CD8-positive, alpha-beta memory T cell (primary cell): ENCODE measurements at regions not wholly inside any gene's neighbourhood (a gene's known extent, or its start where the extent isn't known, plus 50 kb on each side); places are given as distances from the start of the nearest gene placed in this dataset.

ENCODE experiments used
- CTCF ChIA-PET: fragments of 350-600 bp; sonication (Branson Sonifier 250); formaldehyde crosslinking; loops from one replicate; lab custom pipeline; 2021; ENCODE audit warnings: antibody characterized with exemption; lab: Charles Lee
- POLR2A ChIA-PET: fragments of 350-600 bp; sonication (Branson Sonifier 250); formaldehyde crosslinking; loops from one replicate; lab custom pipeline; 2021; ENCODE audit warnings: antibody characterized with exemption; lab: Charles Lee
- DNase-seq, 5 donors: peaks; one replicate each; pipeline versions ENCODE4 v3.0.0 to v3.0.0-alpha.2; 2020 to 2022; ENCODE audit warnings: mixed read lengths in 1 of 5
- H3K27ac ChIP-seq: one replicate; pipeline ENCODE4 v1.7.0; 2013; ENCODE audit warnings: low read depth, mild to moderate bottlenecking, low read length, moderate library complexity
- H3K27me3 ChIP-seq: 2 replicates; pipeline ENCODE4 v1.7.0; 2013; ENCODE audit warnings: low read length, mild to moderate bottlenecking; ENCODE audit not compliant: insufficient read depth, poor library complexity, severe bottlenecking
- H3K36me3 ChIP-seq: 2 replicates; pipeline ENCODE4 v1.7.0; 2013; ENCODE audit warnings: mild to moderate bottlenecking, low read length, moderate library complexity; ENCODE audit not compliant: insufficient read depth
- H3K4me1 ChIP-seq: 2 replicates; pipeline ENCODE4 v1.7.0; 2013; ENCODE audit warnings: mild to moderate bottlenecking, low read length, moderate library complexity; ENCODE audit not compliant: insufficient read depth
- H3K4me3 ChIP-seq: 2 replicates; pipeline ENCODE4 v1.7.0; 2013; ENCODE audit warnings: mild to moderate bottlenecking, low read length
- H3K9me3 ChIP-seq: 2 replicates; pipeline ENCODE4 v1.7.0; 2013; ENCODE audit warnings: mild to moderate bottlenecking, low read length
- H3K27ac Mint-ChIP-seq, 8 donors: one replicate each; pipeline ENCODE4 v1.8.0; 2020 to 2021; ENCODE audit warnings: mixed read lengths in 8 of 8, mild to moderate bottlenecking in 6 of 8, inconsistent platforms in 3 of 8, moderate library complexity in 3 of 8
- H3K27me3 Mint-ChIP-seq, 2 donors: one replicate each; pipeline ENCODE4 v1.8.0; 2020 to 2021; ENCODE audit warnings: mixed read lengths in 2 of 2, mild to moderate bottlenecking in 1 of 2, moderate library complexity in 1 of 2
- H3K36me3 Mint-ChIP-seq, 3 donors: one replicate each; pipeline ENCODE4 v1.8.0; 2020 to 2021; ENCODE audit warnings: mixed read lengths in 3 of 3, inconsistent platforms in 1 of 3, mild to moderate bottlenecking in 1 of 3
- H3K4me1 Mint-ChIP-seq, 3 donors: one replicate each; pipeline ENCODE4 v1.8.0; 2020 to 2021; ENCODE audit warnings: mixed read lengths in 3 of 3, inconsistent platforms in 1 of 3, mild to moderate bottlenecking in 1 of 3
- H3K4me3 Mint-ChIP-seq, 7 donors: one replicate each; pipeline ENCODE4 v1.8.0; 2020 to 2021; ENCODE audit warnings: mixed read lengths in 7 of 7, mild to moderate bottlenecking in 6 of 7, moderate library complexity in 4 of 7, inconsistent platforms in 2 of 7
- H3K9me3 Mint-ChIP-seq, 5 donors: one replicate each; pipeline ENCODE4 v1.8.0; 2020 to 2022; ENCODE audit warnings: mixed read lengths in 5 of 5, mild to moderate bottlenecking in 3 of 5, moderate library complexity in 2 of 5, inconsistent platforms in 1 of 5

- no peaks in the 10 kb centered on the region for H3K9me3 ChIP-seq
- Mint-ChIP-seq H3K27ac (no peak overlapping the region), H3K9me3 (no peaks in the 10 kb centered on the region), H3K4me3 (no peak overlapping the region), H3K36me3 (no peaks in the 10 kb centered on the region), H3K4me1 (no peaks in the 10 kb centered on the region), H3K27me3 (peaks cover 33 to 45% of the 10 kb centered on the region in 2 donors)
- no peaks in the 10 kb centered on the region for H3K27me3 ChIP-seq
- no peak overlapping the region for H3K4me3 ChIP-seq
- ChIA-PET POLR2A (no interaction called here), CTCF (no interaction called here)
- H3K27ac ChIP-seq = no peak overlapping the region
- no peaks in the 10 kb centered on the region for H3K4me1 ChIP-seq
- H3K36me3 ChIP-seq = no peaks in the 10 kb centered on the region
- no peak for DNase-seq
These were observed 145.5 kb downstream of the ACKR3 start for GRCh38 chr2:236715077-236715476.

GRCh38 chr2:236715491-236715961 lies 145.9 kb downstream of the ACKR3 start:
- no peaks in the 10 kb centered on the region for H3K36me3 Mint-ChIP-seq
- no peak overlapping the region for H3K4me3 ChIP-seq
- H3K36me3 ChIP-seq = no peaks in the 10 kb centered on the region
- no peak overlapping the region for H3K4me3 Mint-ChIP-seq
- POLR2A ChIA-PET = no interaction called here
- no peaks in the 10 kb centered on the region for H3K4me1 ChIP-seq
- no peaks in the 10 kb centered on the region for H3K9me3 Mint-ChIP-seq
- peaks cover 33 to 45% of the 10 kb centered on the region in 2 donors for H3K27me3 Mint-ChIP-seq
- no peak overlapping the region for H3K27ac Mint-ChIP-seq
- no peak overlapping the region for H3K27ac ChIP-seq
- H3K27me3 ChIP-seq = no peaks in the 10 kb centered on the region
- no peaks in the 10 kb centered on the region for H3K9me3 ChIP-seq
- no peak for DNase-seq
- H3K4me1 Mint-ChIP-seq = no peaks in the 10 kb centered on the region
- CTCF ChIA-PET = no interaction called here

DNA sequence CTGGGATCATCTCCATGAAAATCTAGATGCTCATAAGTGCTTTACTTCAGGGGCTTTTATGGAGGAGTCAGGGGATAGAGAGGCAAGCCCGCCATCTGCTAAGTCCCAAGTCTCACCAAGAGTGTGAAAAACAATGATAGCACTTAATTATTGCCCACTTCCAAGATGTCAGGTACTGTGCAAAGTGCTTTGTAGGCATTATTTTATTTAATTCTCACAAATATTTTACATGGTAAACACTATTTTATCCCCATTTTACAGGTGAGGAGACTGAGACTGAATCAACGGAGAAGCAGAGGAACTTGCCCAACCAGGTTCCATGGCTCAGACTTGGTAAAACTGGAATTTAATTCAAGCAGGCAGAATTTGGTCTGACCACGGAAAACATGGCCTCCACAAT lies 147.5 kb downstream of the ACKR3 start:
- Mint-ChIP-seq H3K36me3 (no peaks in the 10 kb centered on the region), H3K27ac (no peak overlapping the region), H3K27me3 (peaks cover 33 to 45% of the 10 kb centered on the region in 2 donors), H3K4me1 (no peaks in the 10 kb centered on the region), H3K9me3 (no peaks in the 10 kb centered on the region), H3K4me3 (no peak overlapping the region)
- no peak for DNase-seq
- CTCF ChIA-PET = no interaction called here
- Histone ChIP-seq H3K4me3 (no peak overlapping the region), H3K9me3 (no peaks in the 10 kb centered on the region), H3K4me1 (no peaks in the 10 kb centered on the region), H3K36me3 (no peaks in the 10 kb centered on the region), H3K27me3 (no peaks in the 10 kb centered on the region), H3K27ac (no peak overlapping the region)
- POLR2A ChIA-PET = no interaction called here

DNA sequence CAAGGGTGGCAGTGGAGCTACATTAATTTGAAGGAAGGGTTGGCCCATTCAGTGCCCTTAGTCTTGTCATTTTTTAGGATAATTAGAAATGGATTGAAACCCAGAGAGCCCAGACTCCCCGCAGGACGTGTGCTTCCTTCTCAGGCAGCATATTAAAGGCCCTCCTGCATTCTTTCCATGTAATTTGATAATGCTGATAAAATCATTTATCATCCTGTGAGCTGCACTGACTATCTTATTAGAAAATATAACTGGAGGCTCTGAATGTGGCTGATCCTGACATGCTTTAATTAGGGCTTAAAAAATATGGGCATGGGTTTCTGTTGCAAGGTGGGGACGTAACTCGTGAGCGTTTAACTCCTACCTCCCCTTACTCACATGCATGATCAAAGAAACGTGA lies 148.1 kb downstream of the ACKR3 start:
- Histone ChIP-seq H3K4me3 (no peak overlapping the region), H3K36me3 (no peaks in the 10 kb centered on the region), H3K27me3 (no peaks in the 10 kb centered on the region), H3K27ac (no peak overlapping the region), H3K4me1 (no peaks in the 10 kb centered on the region), H3K9me3 (no peaks in the 10 kb centered on the region)
- Mint-ChIP-seq H3K27ac (no peak overlapping the region), H3K4me3 (no peak overlapping the region), H3K9me3 (no peaks in the 10 kb centered on the region), H3K4me1 (no peaks in the 10 kb centered on the region), H3K36me3 (no peaks in the 10 kb centered on the region), H3K27me3 (peaks cover 34 to 46% of the 10 kb centered on the region in 2 donors)
- POLR2A ChIA-PET = no interaction called here
- no peak for DNase-seq
- CTCF ChIA-PET = no interaction called here

GRCh38 chr2:236718207-236718992 lies 148.8 kb downstream of the ACKR3 start:
- CTCF ChIA-PET = no interaction called here
- no peak overlapping the region for H3K4me3 Mint-ChIP-seq

GRCh38 chr2:236719192-236719635 lies 149.6 kb downstream of the ACKR3 start:
- Histone ChIP-seq H3K36me3 (no peaks in the 10 kb centered on the region), H3K27ac (no peak overlapping the region), H3K4me3 (no peak overlapping the region), H3K27me3 (no peaks in the 10 kb centered on the region), H3K9me3 (no peaks in the 10 kb centered on the region), H3K4me1 (no peaks in the 10 kb centered on the region)
- Mint-ChIP-seq H3K4me1 (no peaks in the 10 kb centered on the region), H3K27me3 (peaks cover 26 to 43% of the 10 kb centered on the region in 2 donors), H3K27ac (no peak overlapping the region), H3K9me3 (no peaks in the 10 kb centered on the region), H3K36me3 (no peaks in the 10 kb centered on the region), H3K4me3 (no peak overlapping the region)
- DNase-seq = no peak
- ChIA-PET CTCF (no interaction called here), POLR2A (no interaction called here)

More at GRCh38 chr2:236718207-236718992, 148.8 kb downstream of the ACKR3 start:
- H3K4me3 ChIP-seq = no peak overlapping the region
- H3K27ac Mint-ChIP-seq = no peak overlapping the region
- POLR2A ChIA-PET = no interaction called here
- H3K27me3 ChIP-seq = no peaks in the 10 kb centered on the region
- H3K4me1 ChIP-seq = no peaks in the 10 kb centered on the region
- H3K27me3 Mint-ChIP-seq = peaks cover 30 to 43% of the 10 kb centered on the region in 2 donors
- DNase-seq = no peak
- H3K36me3 Mint-ChIP-seq = no peaks in the 10 kb centered on the region
- H3K4me1 Mint-ChIP-seq = no peaks in the 10 kb centered on the region
- H3K9me3 Mint-ChIP-seq = no peaks in the 10 kb centered on the region
- H3K36me3 ChIP-seq = no peaks in the 10 kb centered on the region
- H3K9me3 ChIP-seq = no peaks in the 10 kb centered on the region
- no peak overlapping the region for H3K27ac ChIP-seq

GRCh38 chr2:236720974-236721540 lies 151.4 kb downstream of the ACKR3 start:
- Histone ChIP-seq H3K27ac (no peak overlapping the region), H3K9me3 (no peaks in the 10 kb centered on the region), H3K4me3 (no peak overlapping the region), H3K36me3 (no peaks in the 10 kb centered on the region), H3K4me1 (no peaks in the 10 kb centered on the region), H3K27me3 (no peaks in the 10 kb centered on the region)
- Mint-ChIP-seq H3K9me3 (no peaks in the 10 kb centered on the region), H3K36me3 (no peaks in the 10 kb centered on the region), H3K4me1 (no peaks in the 10 kb centered on the region), H3K27ac (no peak overlapping the region), H3K4me3 (no peak overlapping the region), H3K27me3 (peaks cover 18 to 38% of the 10 kb centered on the region in 2 donors)
- POLR2A ChIA-PET = no interaction called here
- DNase-seq = no peak
- CTCF ChIA-PET = no interaction called here

GRCh38 chr2:236724200-236724599 lies 154.6 kb downstream of the ACKR3 start:
- Histone ChIP-seq H3K27me3 (no peaks in the 10 kb centered on the region), H3K4me3 (no peak overlapping the region), H3K27ac (no peak overlapping the region), H3K4me1 (no peaks in the 10 kb centered on the region), H3K36me3 (no peaks in the 10 kb centered on the region), H3K9me3 (no peaks in the 10 kb centered on the region)
- H3K36me3 Mint-ChIP-seq = no peaks in the 10 kb centered on the region
- ChIA-PET POLR2A (no interaction called here), CTCF (no interaction called here)
- H3K4me3 Mint-ChIP-seq = no peak overlapping the region
- H3K27me3 Mint-ChIP-seq = peaks cover 12 to 25% of the 10 kb centered on the region in 2 donors
- no peak overlapping the region for H3K27ac Mint-ChIP-seq
- no peak for DNase-seq
- no peaks in the 10 kb centered on the region for H3K4me1 Mint-ChIP-seq
- H3K9me3 Mint-ChIP-seq = no peaks in the 10 kb centered on the region
